Esophagus squamous epithelium (tissue), 5 donors: ENCODE measurements at regions not wholly inside any gene's neighbourhood (a gene's known extent, or its start where the extent isn't known, plus 50 kb on each side); places are given as distances from the start of the nearest gene placed in this dataset.
A peak's percentile ranks its signal among the peaks of the same experiment; 100 is the strongest.

Experiments used
- DNase-seq: peaks from one replicate; lab custom pipeline; 2025; lab: John Stamatoyannopoulos, UW
- H3K27ac ChIP-seq, 4 donors: fragments of 200-600 bp; sonication (generic); one replicate each; pipeline ENCODE4 v1.5.1; 2016 to 2019; ENCODE audit warnings: mild to moderate bottlenecking in 1 of 4
- H3K27me3 ChIP-seq, 4 donors: fragments of 200-600 bp; sonication (generic); 1 replicate in 3 of 4; 2 replicates in 1 of 4; pipeline versions ENCODE4 v1.5.1 to v1.6.0; 2017 to 2021; ENCODE audit warnings: antibody characterized with exemption in 1 of 4
- H3K36me3 ChIP-seq, 3 donors: fragments of 200-600 bp; sonication (generic); one replicate each; pipeline ENCODE4 v1.5.1; 2016 to 2019
- H3K4me1 ChIP-seq, 3 donors: fragments of 200-600 bp; sonication (generic); one replicate each; pipeline ENCODE4 v1.5.1; 2017 to 2019
- H3K4me3 ChIP-seq, 4 donors: fragments of 200-600 bp; sonication (generic); 1 replicate in 3 of 4; 2 replicates in 1 of 4; pipeline ENCODE4 v1.5.1; 2016 to 2019; ENCODE audit warnings: mild to moderate bottlenecking in 2 of 4, moderate library complexity in 1 of 4
- H3K9me3 ChIP-seq, 3 donors: fragments of 200-600 bp; sonication (generic); one replicate each; pipeline ENCODE4 v1.5.1; 2016 to 2019
- POLR2A ChIP-seq, 4 donors: fragments of 450-650 bp; IDR thresholded peaks; one replicate each; pipeline ENCODE4 v1.6.1; 2017; ENCODE audit warnings: antibody characterized with exemption in 4 of 4, mild to moderate bottlenecking in 4 of 4, moderate library complexity in 3 of 4
- whole genome bisulfite sequencing, 2 donors: methylation state at CpG; one replicate each; pipeline ENCODE4 v1.1.5; 2018; 5-methylcytosine and 5-hydroxymethylcytosine counted together
- intact Hi-C: fragments of 100-400 bp; cut with DNase I; formaldehyde crosslinking; loops from one replicate; pipeline ENCODE4 v1.15.0; 2022
- TF ChIP-seq, protein P1 (sequence below), 6 experiments: fragments of 450-650 bp in 4 of 6; fragments of 200-600 bp in 2 of 6; sonication (generic) in 2 of 6; IDR thresholded peaks; one replicate each; pipeline ENCODE4 v1.5.1; 2016 to 2019; ENCODE audit warnings: antibody characterized with exemption in 6 of 6, mild to moderate bottlenecking in 4 of 6, moderate library complexity in 4 of 6
- donor health status: DM: yes; HTN: yes; CAD: no.

- WGBS, 2 donors: 77 to 84% methylated on average over 2 of the region's 2 CpGs
- intact Hi-C loops: no loop called here
- DNase-seq: no peak
- H3K9me3 ChIP-seq: no peaks in the 10 kb centered on the region
- H3K27me3 ChIP-seq: no peaks in the 10 kb centered on the region
- H3K4me3 ChIP-seq: no peak overlapping the region
- no peaks in the 10 kb centered on the region for H3K36me3 ChIP-seq
- no peaks in the 10 kb centered on the region for H3K4me1 ChIP-seq
- TF ChIP-seq, protein P1, sequence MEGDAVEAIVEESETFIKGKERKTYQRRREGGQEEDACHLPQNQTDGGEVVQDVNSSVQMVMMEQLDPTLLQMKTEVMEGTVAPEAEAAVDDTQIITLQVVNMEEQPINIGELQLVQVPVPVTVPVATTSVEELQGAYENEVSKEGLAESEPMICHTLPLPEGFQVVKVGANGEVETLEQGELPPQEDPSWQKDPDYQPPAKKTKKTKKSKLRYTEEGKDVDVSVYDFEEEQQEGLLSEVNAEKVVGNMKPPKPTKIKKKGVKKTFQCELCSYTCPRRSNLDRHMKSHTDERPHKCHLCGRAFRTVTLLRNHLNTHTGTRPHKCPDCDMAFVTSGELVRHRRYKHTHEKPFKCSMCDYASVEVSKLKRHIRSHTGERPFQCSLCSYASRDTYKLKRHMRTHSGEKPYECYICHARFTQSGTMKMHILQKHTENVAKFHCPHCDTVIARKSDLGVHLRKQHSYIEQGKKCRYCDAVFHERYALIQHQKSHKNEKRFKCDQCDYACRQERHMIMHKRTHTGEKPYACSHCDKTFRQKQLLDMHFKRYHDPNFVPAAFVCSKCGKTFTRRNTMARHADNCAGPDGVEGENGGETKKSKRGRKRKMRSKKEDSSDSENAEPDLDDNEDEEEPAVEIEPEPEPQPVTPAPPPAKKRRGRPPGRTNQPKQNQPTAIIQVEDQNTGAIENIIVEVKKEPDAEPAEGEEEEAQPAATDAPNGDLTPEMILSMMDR (IDR thresholded peaks at IDR 0.05): no peak
- no peak for TF ChIP-seq POLR2A (IDR thresholded peaks at IDR 0.05)
- no peak overlapping the region for H3K27ac ChIP-seq
Measured at GRCh38 chrX:30981968-30982367, 89.9 kb downstream of the FTHL17 start.

- TF ChIP-seq, protein P1 (IDR thresholded peaks at IDR 0.05): no peak
- TF ChIP-seq POLR2A (IDR thresholded peaks at IDR 0.05): no peak
- no peak for DNase-seq
Measured at GRCh38 chrX:30979271-30979670, 90.2 kb upstream of the TAB3 start.

GRCh38 chrX:30975467-30975866, 86.4 kb upstream of the TAB3 start:
- H3K4me1 ChIP-seq: no peaks in the 10 kb centered on the region

More at GRCh38 chrX:30979271-30979670, 90.2 kb upstream of the TAB3 start:
- no peaks in the 10 kb centered on the region for H3K36me3 ChIP-seq
- no peaks in the 10 kb centered on the region for H3K9me3 ChIP-seq
- no peaks in the 10 kb centered on the region for H3K27me3 ChIP-seq
- intact Hi-C loops: no loop called here
- WGBS, 2 donors: 63 to 71% methylated on average over 1 of the region's 1 CpG
- H3K4me1 ChIP-seq: no peaks in the 10 kb centered on the region
- no peak overlapping the region for H3K27ac ChIP-seq
- no peak overlapping the region for H3K4me3 ChIP-seq

DNA sequence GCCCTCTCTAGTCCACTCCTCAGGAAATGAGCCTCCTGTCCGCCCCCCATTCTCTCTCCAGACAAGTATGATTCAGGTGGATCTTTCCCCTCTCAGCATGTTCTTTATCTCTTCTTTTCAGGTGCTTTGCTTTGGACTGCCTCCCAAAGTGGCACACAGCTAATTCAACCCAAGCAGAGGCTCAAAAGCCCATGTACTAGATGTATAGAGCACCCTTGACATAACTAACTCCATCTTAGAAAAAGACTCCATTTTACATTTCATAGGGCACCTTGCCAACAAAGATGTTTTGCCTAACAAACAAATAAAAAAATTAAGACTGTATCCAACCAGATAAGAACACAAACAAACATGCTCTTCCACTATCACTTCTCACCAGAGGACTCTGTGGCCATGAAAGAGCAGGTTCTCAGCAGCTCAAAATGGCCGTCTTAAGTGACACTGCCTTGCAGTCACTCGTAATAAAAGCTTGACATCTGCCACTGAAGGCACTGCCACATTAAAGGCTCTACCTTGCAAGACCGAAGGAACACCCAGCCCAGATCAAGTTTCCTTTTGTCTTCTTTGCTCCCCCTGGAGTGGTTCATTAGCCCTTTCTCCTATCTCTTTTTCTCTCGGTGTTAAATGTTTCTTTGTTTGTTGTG, 84.9 kb upstream of the TAB3 start:
- intact Hi-C loops: no loop called here
- Histone ChIP-seq H3K27ac (no peak overlapping the region), H3K9me3 (no peaks in the 10 kb centered on the region), H3K4me3 (no peak overlapping the region), H3K4me1 (no peaks in the 10 kb centered on the region), H3K27me3 (no peaks in the 10 kb centered on the region), H3K36me3 (no peaks in the 10 kb centered on the region)
- 42 to 66% methylated on average over 5 of the region's 5 CpGs for WGBS, 2 donors
- TF ChIP-seq POLR2A (IDR thresholded peaks at IDR 0.05): no peak
- TF ChIP-seq, protein P1 (IDR thresholded peaks at IDR 0.05): no peak
- no peak for DNase-seq

More at GRCh38 chrX:30975467-30975866, 86.4 kb upstream of the TAB3 start:
- no peak overlapping the region for H3K4me3 ChIP-seq
- H3K36me3 ChIP-seq: no peaks in the 10 kb centered on the region
- intact Hi-C loops: no loop called here
- no peak for DNase-seq
- TF ChIP-seq POLR2A (IDR thresholded peaks at IDR 0.05): no peak
- TF ChIP-seq, protein P1 (IDR thresholded peaks at IDR 0.05): no peak
- no peak overlapping the region for H3K27ac ChIP-seq
- no peaks in the 10 kb centered on the region for H3K27me3 ChIP-seq
- H3K9me3 ChIP-seq: no peaks in the 10 kb centered on the region

DNA sequence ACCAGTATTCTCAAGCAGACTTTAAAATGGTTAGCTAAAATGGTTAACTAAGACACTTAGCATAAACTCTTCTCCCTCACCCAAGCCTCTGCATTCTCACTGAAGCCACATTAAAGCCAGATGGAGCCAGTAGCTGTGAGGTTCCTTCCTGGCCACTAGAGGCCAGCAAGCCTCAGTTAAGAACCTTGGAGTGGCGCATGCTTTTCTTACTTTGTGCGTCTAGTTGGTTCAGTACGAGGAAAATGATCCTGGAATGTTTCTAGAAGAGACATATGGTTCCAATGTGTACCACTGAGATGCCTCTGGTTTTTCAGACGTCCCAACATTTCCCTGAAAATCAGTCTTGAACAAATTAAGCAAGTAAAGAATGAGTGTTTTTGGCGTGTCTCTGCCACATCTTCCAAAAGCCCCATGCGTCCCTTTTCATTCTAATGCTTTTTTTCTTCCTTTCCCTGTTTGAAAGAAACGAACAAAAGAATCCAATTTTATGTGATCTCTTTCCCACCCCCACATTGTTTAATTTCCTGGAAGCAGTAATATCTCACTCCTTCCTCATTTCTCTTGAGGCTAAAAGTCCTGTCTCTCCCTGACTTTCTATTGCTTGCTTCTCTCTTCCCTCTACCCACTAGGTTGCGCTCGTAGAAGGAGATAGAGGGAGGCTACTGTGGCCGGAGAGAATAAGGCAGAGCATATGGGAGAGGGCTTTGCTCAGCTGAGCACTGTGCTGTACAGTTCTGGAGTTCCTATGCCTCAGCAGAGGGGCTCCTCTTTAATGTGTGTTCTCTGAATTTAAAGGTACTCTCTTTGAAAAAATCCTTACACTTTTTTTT, 82.9 kb upstream of the TAB3 start:
- intact Hi-C loops: no loop called here
- Histone ChIP-seq H3K36me3 (no peaks in the 10 kb centered on the region), H3K9me3 (no peaks in the 10 kb centered on the region), H3K27me3 (no peaks in the 10 kb centered on the region), H3K4me3 (peak overlapping the region in 2 of 4 donors; percentile 13 to 46), H3K27ac (no peak overlapping the region), H3K4me1 (no peaks in the 10 kb centered on the region)
- WGBS, 2 donors: 12 to 37% methylated on average over 5 to 10 of the region's 10 CpGs
- no peak for TF ChIP-seq POLR2A (IDR thresholded peaks at IDR 0.05)
- TF ChIP-seq, protein P1 (IDR thresholded peaks at IDR 0.05): peak; percentile 16 to 58 (median 44)
- DNase-seq: no peak
